HG02852 (cell line): ENCODE measurements at regions not wholly inside any gene's neighbourhood (a gene's known extent, or its start where the extent isn't known, plus 50 kb on each side); places are given as distances from the start of the nearest gene placed in this dataset.
"Not testable (repeated sequence)": the region's sequence is repeated elsewhere in the genome, so short reads cannot be mapped to it uniquely, and the experiment has no call there.

Experiments used
- ATAC-seq: cut with Tn5 transposase; IDR thresholded peaks from one replicate; pipeline ENCODE4 v1.9.1; 2021; ENCODE audit warnings: mild to moderate bottlenecking, moderate library complexity; ENCODE audit not compliant: unreplicated experiment

DNA sequence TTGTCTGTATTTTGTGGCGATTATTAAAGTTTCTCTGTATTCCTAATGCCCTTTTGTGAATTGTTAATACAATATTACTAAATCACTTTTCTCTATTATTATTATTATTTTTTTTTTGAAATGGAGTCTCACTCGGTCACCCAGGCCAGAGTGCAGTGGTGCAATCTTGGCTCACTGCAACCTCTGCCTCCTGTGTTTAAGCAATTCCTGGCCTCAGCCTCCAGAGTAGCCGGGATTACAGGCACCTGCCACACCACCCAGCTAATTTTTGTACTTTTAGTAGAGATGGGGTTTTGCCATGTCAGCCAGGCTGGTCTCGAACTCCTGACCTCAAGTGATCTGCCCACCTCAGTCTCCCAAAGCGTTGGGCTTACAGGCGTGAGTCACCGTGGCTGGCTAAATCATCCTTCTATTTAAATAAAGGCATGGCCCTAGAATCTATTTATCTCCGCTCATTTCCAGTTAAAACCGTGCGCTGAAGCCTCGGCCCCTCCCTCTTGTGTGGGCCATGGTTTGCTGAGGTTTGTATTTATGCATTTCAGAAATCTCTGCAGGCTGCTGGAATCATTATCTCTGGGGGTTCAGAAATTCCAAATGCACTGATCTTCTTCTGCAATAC, 1136.4 kb upstream of the TMEM132C start:
- no peak for ATAC-seq

DNA sequence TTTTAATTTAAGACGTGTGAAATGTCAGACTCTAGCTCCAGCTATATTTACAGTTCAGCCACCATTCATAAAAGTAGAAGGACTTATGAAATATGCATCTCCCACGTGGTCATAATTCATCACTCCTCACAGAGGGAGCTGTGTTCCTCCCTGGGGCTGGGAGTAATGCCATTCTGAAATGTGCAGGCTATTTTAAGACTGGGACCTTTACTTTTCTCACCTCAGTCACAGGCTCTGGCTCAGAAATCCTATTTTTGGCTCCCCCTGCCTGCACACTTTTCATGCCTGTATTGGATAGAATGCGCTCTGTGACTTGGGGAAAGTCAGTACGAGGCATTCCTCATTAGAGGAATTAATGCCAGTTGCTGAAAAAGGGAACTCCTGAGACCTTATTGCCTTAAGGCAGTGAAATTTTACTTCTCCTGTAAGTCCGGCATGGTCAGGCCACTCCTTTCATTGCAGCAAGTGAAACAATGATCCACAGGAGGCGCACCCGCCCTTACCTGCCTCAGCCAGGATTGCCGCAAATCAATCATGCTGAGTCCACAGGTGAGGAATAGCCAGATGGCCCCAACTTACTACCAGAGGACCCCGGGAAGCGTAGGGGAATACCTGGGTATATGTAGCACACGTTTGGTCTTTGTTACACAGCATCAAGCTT, 1133.2 kb upstream of the TMEM132C start:
- no peak for ATAC-seq

- not testable (repeated sequence) for ATAC-seq
These were observed 1126.0 kb upstream of the TMEM132C start for GRCh38 chr12:127140864-127141484.

GRCh38 chr12:127143020-127143419, 1124.0 kb upstream of the TMEM132C start:
- ATAC-seq, result no peak

DNA sequence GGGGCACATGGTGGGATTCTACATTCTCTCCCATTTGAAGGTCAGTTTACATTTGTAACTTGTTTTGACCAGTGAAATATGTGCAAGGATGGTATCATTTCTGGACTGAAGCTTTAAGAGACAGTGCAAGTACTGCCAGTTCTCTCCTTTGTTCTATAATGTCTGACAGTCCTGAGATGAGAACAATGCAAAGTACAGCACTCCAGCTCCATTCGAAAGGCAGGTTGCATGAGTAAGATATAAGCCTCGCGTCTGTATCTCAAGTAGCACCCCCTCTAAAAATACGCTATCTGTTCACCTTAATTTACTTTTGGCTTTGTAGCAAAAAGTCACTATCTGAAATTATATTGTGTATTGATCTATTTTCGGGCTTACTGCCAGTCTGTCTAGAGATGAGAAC, 1122.2 kb upstream of the TMEM132C start:
- no peak for ATAC-seq

GRCh38 chr12:127145241-127145928, 1121.6 kb upstream of the TMEM132C start:
- ATAC-seq, result no peak

DNA sequence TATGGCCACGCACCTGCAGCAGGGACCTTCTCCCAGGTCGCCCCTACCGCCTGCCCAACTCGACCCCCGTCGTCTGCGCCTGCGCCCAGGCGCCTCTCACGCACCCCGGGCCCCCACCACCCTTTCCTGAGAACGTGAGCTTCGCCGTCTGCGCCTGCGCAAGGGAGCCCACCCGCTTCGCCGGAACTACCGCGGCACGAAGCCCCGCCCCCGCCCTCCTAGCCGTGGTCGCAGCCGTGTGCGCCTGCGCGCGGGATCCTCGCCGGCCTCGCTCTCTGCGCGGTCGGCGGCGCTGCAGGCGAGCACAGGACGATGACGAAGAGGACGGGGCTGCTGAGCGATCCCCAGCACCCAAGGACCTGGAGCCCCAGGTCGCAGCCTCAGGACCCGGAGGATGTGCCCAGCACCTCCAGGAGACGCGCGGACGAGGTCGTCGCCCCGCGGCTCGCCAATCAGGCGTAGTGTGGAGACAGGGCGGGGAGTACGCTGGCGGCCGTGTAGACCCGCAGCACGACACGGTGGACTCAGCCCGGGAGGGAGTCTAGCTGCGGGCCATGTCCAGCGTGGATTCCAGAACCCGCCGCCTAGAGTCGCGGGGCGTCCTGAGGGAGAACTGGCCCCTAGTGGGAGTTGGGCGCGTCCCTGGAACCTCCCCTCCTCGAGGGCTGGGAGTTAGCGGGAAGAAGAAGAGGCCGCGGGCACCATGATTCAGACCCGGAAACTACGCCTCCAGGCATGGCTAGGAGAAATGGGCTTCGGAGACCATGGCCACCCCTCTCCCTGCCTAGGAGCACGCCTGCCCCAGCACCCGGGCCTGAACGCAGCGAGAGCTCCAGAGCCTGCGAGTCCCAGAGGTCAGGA, 1120.8 kb upstream of the TMEM132C start:
- ATAC-seq, result no peak

- no peak for ATAC-seq
These were observed 1119.8 kb upstream of the TMEM132C start for GRCh38 chr12:127146991-127147718.

- no peak for ATAC-seq
These were observed 1119.2 kb upstream of the TMEM132C start for GRCh38 chr12:127147724-127148123.

DNA sequence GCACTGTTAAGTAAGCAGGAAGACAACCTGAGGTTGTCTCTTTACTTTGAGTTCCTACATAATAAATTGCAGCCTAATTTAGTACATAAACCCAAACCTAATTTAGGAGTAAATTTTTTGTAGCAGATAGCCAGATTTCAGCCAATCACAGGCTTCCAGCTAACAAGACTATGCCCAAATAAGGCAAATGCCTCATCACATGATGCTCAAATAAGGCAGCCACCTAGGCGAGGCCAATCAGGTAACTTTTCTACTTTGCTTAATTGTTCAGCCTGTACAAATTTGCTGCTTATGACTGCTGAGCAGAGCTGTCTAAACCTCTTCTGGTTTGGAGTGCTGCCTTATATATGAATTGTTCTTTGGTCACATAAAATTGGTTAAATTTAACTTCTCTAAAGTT, 1118.7 kb upstream of the TMEM132C start:
- no peak for ATAC-seq

GRCh38 chr12:127149226-127149964, 1117.6 kb upstream of the TMEM132C start:
- no peak for ATAC-seq

DNA sequence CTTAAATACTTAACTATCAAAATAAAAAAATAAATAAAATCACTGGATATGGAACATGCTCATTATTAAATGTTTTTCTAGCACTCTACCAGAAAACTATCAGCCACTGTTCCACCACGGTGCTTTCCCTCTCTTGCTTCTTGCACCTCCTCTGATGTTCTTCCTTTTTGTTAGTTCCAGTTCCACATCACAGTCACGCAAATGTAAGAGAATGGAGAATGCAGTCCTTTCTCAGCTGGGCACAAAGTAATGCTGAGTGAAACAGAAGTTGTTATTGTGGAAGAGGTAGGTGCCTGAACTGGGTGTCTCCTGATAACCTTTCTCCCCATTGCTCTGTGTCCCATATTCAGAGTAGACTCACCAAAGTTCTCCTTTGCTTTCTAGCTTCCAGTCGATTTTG, 1116.9 kb upstream of the TMEM132C start:
- peak; percentile 74 for ATAC-seq

DNA sequence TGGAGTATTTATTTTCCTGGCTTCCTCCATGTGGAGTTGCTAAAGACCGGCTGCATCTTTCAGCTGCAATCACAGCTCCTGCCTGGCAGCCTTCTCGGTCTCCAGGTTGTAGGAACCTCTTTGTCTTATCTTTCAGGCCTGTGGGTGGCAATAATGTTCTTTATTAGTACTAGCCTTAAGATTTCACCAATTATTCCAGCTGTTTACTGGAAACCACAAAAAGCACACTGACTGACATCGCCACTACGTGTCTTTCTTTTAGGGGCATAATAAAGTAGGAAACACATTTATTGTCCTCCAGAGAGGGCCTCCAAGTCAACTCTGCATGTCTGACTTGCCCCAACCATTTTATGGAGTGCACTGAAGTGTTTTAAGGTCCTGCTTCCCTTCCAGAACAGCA, 1116.5 kb upstream of the TMEM132C start:
- ATAC-seq, result peak; percentile 17

DNA sequence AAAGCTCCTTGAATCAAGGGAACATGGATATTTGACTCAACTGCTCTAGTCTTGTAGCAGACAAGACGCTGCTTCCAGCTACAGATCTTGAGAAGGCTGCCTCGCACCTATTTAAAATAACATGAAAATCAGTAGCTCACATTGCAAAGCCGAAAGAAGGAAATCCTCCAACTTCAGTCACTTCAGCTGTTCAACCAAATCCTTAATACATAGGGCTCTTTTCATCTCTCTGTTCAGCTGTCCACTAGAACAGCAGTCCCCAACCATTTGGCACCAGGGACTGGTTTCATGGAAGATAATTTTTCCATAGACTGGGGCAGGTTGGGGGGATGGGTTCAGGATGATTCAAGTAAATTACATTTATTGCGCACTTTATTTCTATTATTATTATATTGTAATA, 1116.0 kb upstream of the TMEM132C start:
- no peak for ATAC-seq

GRCh38 chr12:127153996-127154395, 1113.0 kb upstream of the TMEM132C start:
- ATAC-seq, result no peak

DNA sequence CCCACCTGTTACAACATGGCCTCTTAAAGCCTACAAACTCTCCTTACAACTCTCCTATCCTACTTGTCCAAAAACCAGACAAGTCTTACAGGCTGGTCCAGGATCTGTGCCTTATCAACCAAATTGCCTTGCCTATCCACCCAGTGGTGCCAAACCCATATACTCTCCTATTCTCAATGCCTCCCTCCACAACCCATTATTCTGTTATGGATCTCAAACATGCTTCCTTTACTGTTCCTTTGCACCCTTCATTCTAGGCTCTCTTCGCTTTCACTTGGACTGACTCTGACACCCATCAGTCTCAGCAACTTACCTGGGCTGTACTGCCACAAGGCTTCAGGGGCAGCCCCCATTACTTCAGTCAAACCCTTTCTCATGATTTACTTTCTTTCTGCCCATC, 1112.1 kb upstream of the TMEM132C start:
- ATAC-seq, result not testable (repeated sequence)

DNA sequence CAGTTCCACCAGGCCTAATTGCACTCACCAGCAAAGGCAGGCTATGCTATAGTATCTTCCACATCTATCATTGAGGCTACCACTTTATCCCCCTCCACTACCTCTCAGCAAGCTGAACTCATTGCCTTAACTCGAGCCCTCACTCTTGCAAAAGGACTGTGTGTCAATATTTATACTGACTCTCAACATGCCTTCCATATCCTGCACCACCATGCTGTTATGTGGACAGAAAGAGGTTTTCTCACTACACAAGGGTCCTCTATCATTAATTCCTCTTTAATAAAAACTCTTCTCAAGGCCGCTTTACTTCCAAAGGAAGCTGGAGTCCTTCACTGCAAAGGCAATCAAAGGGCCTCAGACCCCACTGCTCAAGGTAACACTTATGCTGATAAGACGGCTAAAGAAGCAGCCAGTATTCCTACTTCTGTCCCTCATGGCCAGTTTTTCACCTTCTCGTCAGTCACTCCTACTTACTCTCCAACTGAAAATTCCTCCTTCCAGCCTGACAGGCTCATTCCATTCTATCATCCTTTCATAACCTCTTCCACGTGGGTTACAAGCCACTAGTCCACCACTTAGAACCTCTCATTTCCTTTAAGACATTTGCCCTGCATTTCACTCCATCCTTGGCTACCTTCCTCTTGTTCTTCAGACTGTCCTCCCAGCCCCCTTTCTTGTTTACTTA, 1110.9 kb upstream of the TMEM132C start:
- ATAC-seq, result not testable (repeated sequence)

GRCh38 chr12:127157501-127158366, 1109.2 kb upstream of the TMEM132C start:
- ATAC-seq, result not testable (repeated sequence)
